ENCODE measurements at regions not wholly inside any gene's neighbourhood (a gene's known extent, or its start where the extent isn't known, plus 50 kb on each side); places are given as distances from the start of the nearest gene placed in this dataset.

DNA sequence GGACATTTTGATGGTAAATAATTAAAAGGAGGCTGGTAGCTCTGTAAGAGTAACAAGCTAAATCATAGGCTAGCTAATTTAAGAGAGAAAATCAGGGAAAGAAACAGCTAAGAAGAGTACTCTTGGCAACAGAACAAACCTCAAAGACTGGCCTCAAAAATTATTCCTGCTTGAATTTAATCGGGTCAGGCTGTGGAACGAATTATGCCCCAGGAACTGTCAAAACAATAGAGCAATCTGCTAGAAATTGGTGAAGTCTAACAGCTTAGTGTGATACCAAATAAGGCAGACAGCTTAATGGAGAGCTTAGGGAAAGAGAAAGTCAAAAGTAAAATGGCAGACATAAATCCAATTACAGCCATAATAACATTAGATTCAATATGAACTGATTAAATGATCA lies 215.7 kb downstream of the MREG start:
- TF ChIP-seq, protein P1, sequence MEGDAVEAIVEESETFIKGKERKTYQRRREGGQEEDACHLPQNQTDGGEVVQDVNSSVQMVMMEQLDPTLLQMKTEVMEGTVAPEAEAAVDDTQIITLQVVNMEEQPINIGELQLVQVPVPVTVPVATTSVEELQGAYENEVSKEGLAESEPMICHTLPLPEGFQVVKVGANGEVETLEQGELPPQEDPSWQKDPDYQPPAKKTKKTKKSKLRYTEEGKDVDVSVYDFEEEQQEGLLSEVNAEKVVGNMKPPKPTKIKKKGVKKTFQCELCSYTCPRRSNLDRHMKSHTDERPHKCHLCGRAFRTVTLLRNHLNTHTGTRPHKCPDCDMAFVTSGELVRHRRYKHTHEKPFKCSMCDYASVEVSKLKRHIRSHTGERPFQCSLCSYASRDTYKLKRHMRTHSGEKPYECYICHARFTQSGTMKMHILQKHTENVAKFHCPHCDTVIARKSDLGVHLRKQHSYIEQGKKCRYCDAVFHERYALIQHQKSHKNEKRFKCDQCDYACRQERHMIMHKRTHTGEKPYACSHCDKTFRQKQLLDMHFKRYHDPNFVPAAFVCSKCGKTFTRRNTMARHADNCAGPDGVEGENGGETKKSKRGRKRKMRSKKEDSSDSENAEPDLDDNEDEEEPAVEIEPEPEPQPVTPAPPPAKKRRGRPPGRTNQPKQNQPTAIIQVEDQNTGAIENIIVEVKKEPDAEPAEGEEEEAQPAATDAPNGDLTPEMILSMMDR (IDR thresholded peaks at IDR 0.05): no peak
- TF ChIP-seq POLR2A (IDR thresholded peaks at IDR 0.05): no peak
